ENCODE measurements at regions not wholly inside any gene's neighbourhood (a gene's known extent, or its start where the extent isn't known, plus 50 kb on each side); places are given as distances from the start of the nearest gene placed in this dataset.
"Not testable (repeated sequence)": the region's sequence is repeated elsewhere in the genome, so short reads cannot be mapped to it uniquely, and the experiment has no call there.

DNA sequence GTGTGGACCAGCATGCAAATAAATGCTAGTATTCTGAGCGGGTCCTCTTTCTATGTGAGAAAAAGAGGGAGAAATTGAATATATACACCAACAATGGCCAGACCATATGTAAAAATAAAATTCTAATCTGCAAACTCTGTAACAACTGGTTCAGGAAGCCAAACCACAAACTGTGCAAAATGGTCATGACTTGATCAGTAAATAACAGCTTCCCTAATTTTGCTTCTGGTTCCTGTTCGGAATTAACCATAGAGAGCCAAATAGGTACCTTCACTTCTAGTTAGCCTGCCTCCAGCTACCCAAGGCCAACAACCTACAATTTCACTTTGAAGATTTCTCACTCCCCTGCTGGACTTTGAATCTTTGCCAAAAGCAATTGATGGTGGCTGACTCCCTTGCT is 1313.2 kb downstream of the ADGRL3 start:
- ATAC-seq: no peak
- H3K27me3 ChIP-seq: no peaks in the 10 kb centered on the region
- no peak overlapping the region for H3K4me3 ChIP-seq
- no peaks in the 10 kb centered on the region for H3K36me3 ChIP-seq
- H3K27ac ChIP-seq: no peak overlapping the region
- H3K4me1 ChIP-seq: no peaks in the 10 kb centered on the region
- no peak for TF ChIP-seq CTCF (IDR thresholded peaks at IDR 0.05)
- intact Hi-C loops (cut with DNase I): no loop called here
- no peak for DNase-seq
- H3K9me3 ChIP-seq: no peaks in the 10 kb centered on the region

DNA sequence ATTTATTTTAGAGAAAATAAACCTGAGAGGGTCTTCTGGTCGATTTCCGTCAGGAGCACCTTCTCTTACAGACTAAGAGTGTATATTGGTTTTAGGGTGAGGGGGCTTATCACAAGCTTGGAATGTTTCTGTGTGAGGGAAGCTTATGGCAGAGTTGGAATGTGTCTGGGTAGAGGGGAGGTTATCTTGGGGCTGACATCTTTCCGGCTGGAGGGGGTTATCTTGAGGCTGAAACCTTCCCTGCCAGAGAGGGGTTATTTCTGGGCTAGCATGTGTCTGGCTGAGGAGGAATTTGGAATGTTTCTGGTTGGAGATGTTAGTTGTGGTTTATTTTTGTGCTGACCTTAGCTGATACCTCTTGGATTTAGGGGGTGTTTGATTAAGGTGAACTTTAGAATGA is 1312.1 kb downstream of the ADGRL3 start:
- Histone ChIP-seq H3K27me3 (no peaks in the 10 kb centered on the region), H3K9me3 (no peaks in the 10 kb centered on the region), H3K4me3 (no peak overlapping the region), H3K27ac (no peak overlapping the region), H3K36me3 (no peaks in the 10 kb centered on the region), H3K4me1 (no peaks in the 10 kb centered on the region)
- ATAC-seq: no peak
- intact Hi-C loops (cut with DNase I): no loop called here
- TF ChIP-seq CTCF (IDR thresholded peaks at IDR 0.05): no peak
- DNase-seq: no peak

- intact Hi-C loops (cut with DNase I): no loop called here
- Histone ChIP-seq H3K27me3 (no peaks in the 10 kb centered on the region), H3K27ac (no peak overlapping the region), H3K9me3 (no peaks in the 10 kb centered on the region), H3K4me3 (no peak overlapping the region), H3K36me3 (no peaks in the 10 kb centered on the region), H3K4me1 (no peaks in the 10 kb centered on the region)
- TF ChIP-seq CTCF (IDR thresholded peaks at IDR 0.05): no peak
- ATAC-seq (no peak), DNase-seq (peak in 1 of 4 donors; percentile 53)
These were observed 1310.1 kb downstream of the ADGRL3 start for GRCh38 chr4:62510228-62510627.

- H3K9me3 ChIP-seq: no peaks in the 10 kb centered on the region
These were observed 1300.2 kb downstream of the ADGRL3 start for GRCh38 chr4:62500296-62500695.

GRCh38 chr4:62495032-62495431 is 1294.9 kb downstream of the ADGRL3 start:
- Histone ChIP-seq H3K4me1 (no peaks in the 10 kb centered on the region), H3K36me3 (no peaks in the 10 kb centered on the region), H3K4me3 (no peak overlapping the region), H3K9me3 (no peaks in the 10 kb centered on the region), H3K27ac (no peak overlapping the region), H3K27me3 (no peaks in the 10 kb centered on the region)
- TF ChIP-seq CTCF (IDR thresholded peaks at IDR 0.05): no peak
- intact Hi-C loops (cut with DNase I): no loop called here
- ATAC-seq (no peak), DNase-seq (no peak)

More at GRCh38 chr4:62500296-62500695, 1300.2 kb downstream of the ADGRL3 start:
- DNase-seq: no peak
- intact Hi-C loops (cut with DNase I): no loop called here
- ATAC-seq: no peak
- H3K27ac ChIP-seq: no peak overlapping the region
- no peak for TF ChIP-seq CTCF (IDR thresholded peaks at IDR 0.05)
- no peaks in the 10 kb centered on the region for H3K27me3 ChIP-seq
- no peaks in the 10 kb centered on the region for H3K36me3 ChIP-seq
- no peak overlapping the region for H3K4me3 ChIP-seq
- no peaks in the 10 kb centered on the region for H3K4me1 ChIP-seq

DNA sequence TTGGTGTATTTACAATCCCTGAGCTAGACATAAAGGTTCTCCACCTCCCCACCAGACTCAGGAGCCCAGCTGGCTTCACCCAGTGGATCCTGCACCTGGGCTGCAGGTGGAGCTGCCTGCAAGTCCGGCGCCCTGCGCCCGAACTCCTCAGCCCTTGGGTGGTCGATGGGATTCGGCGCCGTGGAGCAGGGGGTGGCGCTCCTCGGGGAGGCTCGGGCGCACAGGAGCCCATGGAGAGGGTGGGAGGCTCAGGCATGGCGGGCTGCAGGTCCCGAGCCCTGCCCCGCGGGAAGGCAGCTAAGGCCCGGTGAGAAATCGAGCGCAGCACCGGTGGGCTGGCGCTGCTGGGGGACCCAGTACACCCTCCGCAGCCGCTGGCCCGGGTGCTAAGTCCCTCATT is 1291.6 kb downstream of the ADGRL3 start:
- intact Hi-C loops (cut with DNase I); H3K27me3 ChIP-seq; ATAC-seq: not testable (repeated sequence)

More for the DNA sequence above, 1291.6 kb downstream of the ADGRL3 start:
- H3K9me3 ChIP-seq, H3K4me1 ChIP-seq, H3K36me3 ChIP-seq, H3K27ac ChIP-seq, H3K4me3 ChIP-seq: not testable (repeated sequence)
- DNase-seq: peak in 1 of 4 donors; percentile 28
